ENCODE measurements at regions not wholly inside any gene's neighbourhood (a gene's known extent, or its start where the extent isn't known, plus 50 kb on each side); places are given as distances from the start of the nearest gene placed in this dataset.

GRCh38 chr18:53771664-53772063 is 452.8 kb downstream of the MBD2 start:
- intact Hi-C loops (cut with DNase I): no loop called here
- H3K9me3 ChIP-seq: no peaks in the 10 kb centered on the region
- H3K36me3 ChIP-seq: no peaks in the 10 kb centered on the region
- TF ChIP-seq CTCF (IDR thresholded peaks at IDR 0.05): no peak
- no peak for DNase-seq (ENCODE audit: low spot score in 2 of 2)
- no peak overlapping the region for H3K27ac ChIP-seq
- no peaks in the 10 kb centered on the region for H3K27me3 ChIP-seq
- H3K4me1 ChIP-seq: no peaks in the 10 kb centered on the region
- H3K4me3 ChIP-seq: no peak overlapping the region

- Histone ChIP-seq H3K4me3 (no peak overlapping the region), H3K27me3 (no peaks in the 10 kb centered on the region), H3K9me3 (no peaks in the 10 kb centered on the region), H3K4me1 (no peaks in the 10 kb centered on the region), H3K36me3 (no peaks in the 10 kb centered on the region), H3K27ac (no peak overlapping the region)
- intact Hi-C loops (cut with DNase I): no loop called here
- no peak for DNase-seq (ENCODE audit: low spot score in 2 of 2)
- TF ChIP-seq CTCF (IDR thresholded peaks at IDR 0.05): no peak
These were observed 459.3 kb downstream of the MBD2 start for GRCh38 chr18:53765211-53765610.

GRCh38 chr18:53764086-53764485 is 460.4 kb downstream of the MBD2 start:
- Histone ChIP-seq H3K4me3 (no peak overlapping the region), H3K4me1 (no peaks in the 10 kb centered on the region), H3K9me3 (no peaks in the 10 kb centered on the region), H3K27me3 (no peaks in the 10 kb centered on the region), H3K36me3 (no peaks in the 10 kb centered on the region), H3K27ac (no peak overlapping the region)
- TF ChIP-seq CTCF (IDR thresholded peaks at IDR 0.05): no peak
- intact Hi-C loops (cut with DNase I): no loop called here
- no peak for DNase-seq (ENCODE audit: low spot score in 2 of 2)

- H3K27me3 ChIP-seq: no peaks in the 10 kb centered on the region
- no peak for TF ChIP-seq CTCF (IDR thresholded peaks at IDR 0.05)
- H3K4me3 ChIP-seq: no peak overlapping the region
- no peaks in the 10 kb centered on the region for H3K4me1 ChIP-seq
- DNase-seq (ENCODE audit: low spot score in 2 of 2): no peak
- no peaks in the 10 kb centered on the region for H3K36me3 ChIP-seq
- H3K27ac ChIP-seq: no peak overlapping the region
- intact Hi-C loops (cut with DNase I): no loop called here
- no peaks in the 10 kb centered on the region for H3K9me3 ChIP-seq
These were observed 467.1 kb downstream of the MBD2 start for GRCh38 chr18:53757328-53757727.

- no peak for DNase-seq (ENCODE audit: low spot score in 2 of 2)
- no peak for TF ChIP-seq CTCF (IDR thresholded peaks at IDR 0.05)
- Histone ChIP-seq H3K27me3 (no peaks in the 10 kb centered on the region), H3K27ac (no peak overlapping the region), H3K4me3 (no peak overlapping the region), H3K9me3 (no peaks in the 10 kb centered on the region), H3K4me1 (no peaks in the 10 kb centered on the region), H3K36me3 (no peaks in the 10 kb centered on the region)
- intact Hi-C loops (cut with DNase I): no loop called here
These were observed 467.9 kb downstream of the MBD2 start for GRCh38 chr18:53756610-53756972.

- no peaks in the 10 kb centered on the region for H3K27me3 ChIP-seq
- no peak overlapping the region for H3K4me3 ChIP-seq
- no peaks in the 10 kb centered on the region for H3K36me3 ChIP-seq
- TF ChIP-seq CTCF (IDR thresholded peaks at IDR 0.05): no peak
- intact Hi-C loops (cut with DNase I): no loop called here
- DNase-seq (ENCODE audit: low spot score in 2 of 2): no peak
- H3K4me1 ChIP-seq: no peaks in the 10 kb centered on the region
- H3K9me3 ChIP-seq: no peaks in the 10 kb centered on the region
- H3K27ac ChIP-seq: no peak overlapping the region
These were observed 468.4 kb downstream of the MBD2 start for GRCh38 chr18:53755914-53756609.
